GM21423 (cell line): ENCODE measurements at regions not wholly inside any gene's neighbourhood (a gene's known extent, or its start where the extent isn't known, plus 50 kb on each side); places are given as distances from the start of the nearest gene placed in this dataset.
"Not testable (repeated sequence)": the region's sequence is repeated elsewhere in the genome, so short reads cannot be mapped to it uniquely, and the experiment has no call there.

Experiments
- ATAC-seq: cut with Tn5 transposase; IDR thresholded peaks from one replicate; pipeline ENCODE4 v1.9.1; 2021; ENCODE audit warnings: mild to moderate bottlenecking, moderate library complexity; ENCODE audit not compliant: unreplicated experiment

DNA sequence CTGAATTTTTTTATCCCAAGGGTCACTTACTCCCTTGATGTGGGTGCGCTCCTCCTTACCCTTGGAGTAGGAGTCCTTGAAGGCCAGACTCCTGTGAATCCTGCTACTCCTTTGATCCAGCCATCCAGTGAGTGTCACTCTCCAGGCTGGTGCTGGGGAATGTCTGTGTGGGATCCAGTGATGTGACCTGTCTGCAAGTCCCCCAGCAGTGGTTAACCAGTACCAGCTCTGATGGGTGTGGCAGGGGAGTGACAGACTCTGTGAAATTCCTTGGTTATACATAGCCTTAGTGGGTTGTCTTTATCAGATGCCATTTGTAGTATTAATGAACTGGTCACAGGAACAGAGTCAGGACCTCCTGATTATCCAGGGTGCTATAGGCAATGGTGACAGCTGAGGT lies 409.5 kb upstream of the LMO3 start:
- no peak for ATAC-seq

DNA sequence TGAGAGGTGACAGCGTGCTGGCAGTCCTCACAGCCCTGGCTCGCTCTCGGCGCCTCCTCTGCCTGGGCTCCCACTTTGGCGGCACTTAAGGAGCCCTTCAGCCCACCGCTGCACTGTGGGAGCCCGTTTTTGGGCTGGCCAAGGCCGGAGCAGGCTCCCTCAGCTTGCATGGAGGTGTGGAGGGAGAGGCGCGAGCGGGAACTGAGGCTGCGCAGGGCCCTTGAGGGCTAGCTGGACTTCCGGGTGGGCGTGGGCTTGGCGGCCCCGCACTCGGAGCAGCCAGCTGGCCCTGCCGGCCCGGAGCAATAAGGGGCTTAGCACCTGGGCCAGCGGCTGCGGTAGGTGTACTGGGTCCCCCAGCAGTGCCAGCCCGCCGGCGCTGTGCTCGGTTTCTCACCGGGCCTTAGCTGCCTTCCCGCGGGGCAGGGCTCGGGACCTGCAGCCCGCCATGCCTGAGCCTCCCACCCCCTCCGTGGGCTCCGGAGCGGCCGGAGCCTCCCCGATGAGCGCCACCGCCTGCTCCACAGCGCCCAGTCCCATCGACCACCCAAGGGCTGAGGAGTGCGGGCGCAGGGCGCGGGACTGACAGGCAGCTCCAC lies 401.6 kb upstream of the LMO3 start:
- ATAC-seq: not testable (repeated sequence)

DNA sequence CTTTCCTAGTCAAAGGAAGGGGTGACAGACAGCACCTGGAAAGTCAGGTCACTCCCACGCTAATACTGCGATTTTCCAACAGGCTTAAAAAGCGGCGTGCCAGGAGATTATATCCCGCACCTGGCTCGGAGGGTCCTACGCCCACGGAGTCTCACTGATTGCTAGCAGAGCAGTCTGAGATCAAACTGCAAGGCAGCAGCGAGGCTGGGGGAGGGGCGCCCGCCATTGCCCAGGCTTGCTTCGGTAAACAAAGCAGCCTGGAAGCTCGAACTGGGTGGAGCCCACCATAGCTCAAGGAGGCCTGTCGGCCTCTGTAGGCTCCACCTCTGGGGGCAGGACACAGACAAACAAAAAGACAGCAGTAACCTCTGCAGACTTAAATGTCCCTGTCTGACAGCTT lies 392.6 kb upstream of the LMO3 start:
- ATAC-seq: not testable (repeated sequence)

- ATAC-seq: no peak
Observed at GRCh38 chr12:16984484-16984883, 378.5 kb upstream of the LMO3 start.

DNA sequence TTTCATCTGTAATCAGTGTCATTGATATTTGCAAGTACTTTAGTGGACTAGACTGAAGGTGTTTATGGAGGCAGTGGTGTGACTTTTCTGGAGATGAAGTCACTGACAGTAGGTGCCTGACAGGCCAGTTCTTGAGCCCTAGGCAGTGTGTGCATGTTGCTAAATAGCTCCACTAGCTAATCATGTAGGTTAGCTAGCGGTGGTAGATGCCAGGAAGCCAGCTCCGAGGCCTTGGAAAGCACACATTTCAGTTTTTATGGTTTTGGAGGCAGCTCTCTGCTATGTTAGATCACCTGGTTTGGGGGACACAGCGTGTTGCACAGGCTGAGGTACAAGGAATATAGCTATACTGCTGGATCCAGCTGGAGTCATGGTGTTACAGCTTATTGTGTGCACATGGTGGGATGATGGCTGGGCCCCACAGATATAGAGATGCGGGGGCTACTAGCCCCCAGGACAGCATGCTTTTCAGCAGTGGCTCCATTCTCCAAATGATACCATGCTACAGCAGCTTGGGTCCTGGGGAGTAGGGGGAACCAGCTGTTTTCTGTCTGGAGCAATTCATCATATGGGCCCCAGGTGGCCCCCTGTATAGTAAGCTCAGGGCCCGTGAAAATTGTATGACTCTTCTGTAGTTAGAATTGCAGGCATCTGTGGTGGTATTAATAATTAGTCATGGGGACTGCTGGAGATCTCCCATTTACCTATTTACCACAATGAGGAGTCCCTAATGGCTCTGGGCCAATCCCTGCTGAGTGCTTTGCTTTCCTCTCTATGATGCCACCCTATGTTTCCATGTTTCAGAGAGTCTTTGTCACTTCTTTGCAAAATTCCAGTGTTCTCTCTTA lies 367.2 kb upstream of the LMO3 start:
- no peak for ATAC-seq

DNA sequence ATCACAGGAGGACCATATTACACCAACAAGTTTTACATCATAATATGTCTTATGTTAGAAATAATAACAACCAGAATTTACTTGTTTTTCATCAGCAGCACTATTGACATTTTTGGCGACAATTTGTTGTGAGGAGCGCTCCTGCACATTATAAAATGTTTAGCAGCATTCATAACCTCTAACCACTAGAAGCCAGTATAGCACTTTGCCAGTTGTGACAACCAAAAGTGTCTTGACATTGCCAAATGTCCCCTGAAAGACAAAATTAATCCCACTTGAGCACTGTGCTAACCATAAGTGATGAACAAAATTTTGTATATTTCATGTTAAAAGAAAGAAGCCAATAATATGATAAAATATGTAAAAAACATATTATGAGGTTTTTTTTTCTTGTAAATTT lies 356.9 kb upstream of the LMO3 start:
- no peak for ATAC-seq

DNA sequence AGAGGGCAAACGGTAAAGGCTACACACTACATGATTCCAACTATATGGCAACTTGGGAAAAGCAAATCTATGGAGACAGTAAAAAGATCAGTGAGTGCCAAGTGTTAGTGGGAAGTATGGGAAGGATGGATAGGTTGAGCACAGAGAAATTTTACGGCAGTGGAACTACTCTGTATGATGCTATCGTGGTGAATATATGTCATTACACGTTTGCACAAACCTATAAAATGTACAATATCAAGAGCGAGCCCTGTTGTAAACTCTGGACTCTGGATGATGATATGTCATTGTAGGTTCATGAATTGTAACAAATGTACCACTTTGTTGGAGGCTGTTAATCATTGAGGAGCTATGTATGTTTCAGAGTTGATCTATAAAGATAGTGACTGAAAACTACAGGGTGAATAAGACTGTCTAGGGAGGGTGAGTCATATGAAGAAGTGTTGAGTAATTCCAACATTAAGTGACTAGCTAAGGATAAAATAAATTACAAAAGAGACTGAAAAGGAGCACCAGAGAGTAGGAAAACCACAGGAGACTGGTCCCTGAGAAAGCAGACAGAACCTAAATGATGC lies 349.2 kb upstream of the LMO3 start:
- peak; percentile 77 for ATAC-seq

DNA sequence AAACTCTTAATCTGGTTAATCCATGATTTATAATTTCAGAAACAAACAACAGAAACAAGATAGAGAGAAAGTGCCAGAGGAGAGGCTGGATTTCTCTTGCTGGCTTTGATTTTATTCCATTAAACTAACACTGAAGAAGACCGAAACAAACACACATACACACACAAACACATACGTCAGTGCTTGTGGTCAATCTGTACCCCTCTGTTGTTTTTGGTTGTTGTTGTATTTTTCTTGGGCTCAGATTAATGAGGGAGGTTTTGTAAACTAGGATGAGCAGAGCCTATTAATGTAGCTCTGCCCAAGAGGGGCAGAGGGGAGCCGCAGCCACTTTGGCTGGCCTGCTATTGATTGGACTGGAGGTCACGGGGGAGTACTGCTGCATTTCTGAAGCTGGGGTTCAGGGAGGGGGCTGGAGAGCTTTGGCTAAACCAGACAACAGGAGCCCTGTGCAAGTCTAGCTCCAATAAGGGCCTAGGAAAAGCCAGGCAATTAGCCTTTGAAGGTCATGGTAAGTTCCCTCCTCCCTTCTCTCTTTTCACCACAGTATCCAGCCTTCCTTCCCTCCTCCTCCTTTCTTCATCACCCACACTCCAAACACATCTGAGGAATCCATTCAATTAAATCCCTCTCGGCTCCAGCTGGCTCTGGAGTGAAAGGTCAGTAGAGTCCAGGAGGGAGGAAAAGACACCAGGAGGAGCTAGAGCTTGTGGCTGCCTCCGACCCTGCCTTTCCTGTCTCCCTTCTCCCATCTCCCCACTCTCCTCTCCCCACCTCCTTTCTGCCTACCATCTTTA lies 344.1 kb upstream of the LMO3 start:
- no peak for ATAC-seq

- no peak for ATAC-seq
Observed at GRCh38 chr12:16949371-16949770, 343.4 kb upstream of the LMO3 start.

GRCh38 chr12:16946704-16947103 lies 340.7 kb upstream of the LMO3 start:
- no peak for ATAC-seq

- ATAC-seq: peak; percentile 97
Observed at GRCh38 chr12:16939871-16940306, 333.9 kb upstream of the LMO3 start.

DNA sequence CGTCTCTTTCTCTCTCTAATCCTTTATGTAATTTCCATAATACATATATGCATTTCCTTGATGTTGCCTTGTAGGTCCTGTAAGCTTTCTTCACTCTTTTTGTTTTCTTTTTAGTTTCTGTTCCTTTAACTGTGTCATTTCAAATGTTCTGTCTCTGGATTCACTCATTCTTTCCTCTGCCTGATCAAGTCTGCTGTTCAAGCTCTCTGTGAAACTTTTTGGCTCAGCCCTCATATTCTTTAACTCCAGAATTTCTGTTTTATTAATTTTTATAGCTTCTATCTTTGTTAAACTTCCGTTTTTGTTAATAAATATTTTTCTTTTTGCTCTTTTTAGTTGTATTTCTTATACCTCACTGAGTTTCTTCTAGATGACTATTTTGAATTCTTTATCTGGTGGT lies 321.3 kb upstream of the LMO3 start:
- no peak for ATAC-seq

DNA sequence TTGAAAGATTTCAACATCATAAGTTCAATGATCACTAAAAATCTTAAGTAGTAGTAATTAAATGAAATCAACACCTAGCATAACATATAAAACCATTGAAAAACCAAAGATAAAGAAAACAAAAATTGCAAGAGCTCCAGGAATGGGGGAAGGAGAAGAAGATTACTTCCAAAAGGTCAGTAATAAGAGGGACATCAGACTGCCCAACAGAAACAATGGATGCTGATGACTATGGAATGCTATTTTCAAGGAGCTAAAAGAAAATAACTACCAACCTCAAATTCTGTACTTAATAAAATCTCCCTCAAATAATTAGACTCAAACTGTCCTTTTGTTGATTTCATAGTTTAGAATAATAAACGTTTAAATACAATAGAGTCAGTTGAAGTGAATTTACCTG lies 314.5 kb upstream of the LMO3 start:
- no peak for ATAC-seq

GRCh38 chr12:16919551-16919950 lies 313.6 kb upstream of the LMO3 start:
- ATAC-seq: no peak

DNA sequence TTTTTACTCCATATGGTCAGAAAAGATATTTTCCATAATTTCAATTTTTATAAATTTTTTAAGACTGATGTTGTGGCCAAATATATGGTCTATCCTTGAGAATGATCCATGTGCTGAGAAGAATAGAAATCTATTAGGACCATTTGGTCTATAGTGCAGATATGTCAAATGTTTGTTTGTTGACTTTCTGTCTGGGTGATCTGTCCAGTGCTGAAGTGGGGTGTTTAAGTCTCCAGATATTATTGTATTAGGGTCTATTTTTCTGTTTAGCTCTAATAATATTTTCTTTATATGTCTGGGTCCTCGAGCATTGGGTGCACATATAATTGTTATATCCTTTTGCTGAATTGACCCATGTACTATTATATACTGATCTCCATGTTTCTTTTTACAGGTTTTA lies 308.9 kb upstream of the LMO3 start:
- no peak for ATAC-seq

GRCh38 chr12:16913832-16914490 lies 308.0 kb upstream of the LMO3 start:
- no peak for ATAC-seq

- ATAC-seq: no peak
Observed at GRCh38 chr12:16901946-16902345, 296.0 kb upstream of the LMO3 start.

DNA sequence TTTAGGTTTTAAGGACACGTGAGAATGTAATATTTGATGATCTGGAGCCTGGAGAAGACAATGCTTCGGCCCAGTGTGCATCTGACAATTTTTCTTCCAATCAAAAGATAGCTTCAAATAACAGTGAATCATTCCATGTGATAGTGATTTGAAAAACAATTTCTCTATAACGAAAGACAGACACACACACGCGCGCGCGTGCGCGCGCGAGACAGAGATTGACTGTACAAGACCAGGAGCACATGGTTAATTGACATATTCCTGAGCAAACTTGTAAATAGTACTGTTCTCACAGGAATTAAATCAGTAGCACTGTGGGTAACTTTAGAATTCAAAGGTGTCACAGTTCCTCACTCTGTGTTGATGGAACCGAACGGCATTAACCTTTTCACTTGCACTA lies 287.5 kb upstream of the LMO3 start:
- no peak for ATAC-seq

- no peak for ATAC-seq
Observed at GRCh38 chr12:16891673-16892072, 285.7 kb upstream of the LMO3 start.

DNA sequence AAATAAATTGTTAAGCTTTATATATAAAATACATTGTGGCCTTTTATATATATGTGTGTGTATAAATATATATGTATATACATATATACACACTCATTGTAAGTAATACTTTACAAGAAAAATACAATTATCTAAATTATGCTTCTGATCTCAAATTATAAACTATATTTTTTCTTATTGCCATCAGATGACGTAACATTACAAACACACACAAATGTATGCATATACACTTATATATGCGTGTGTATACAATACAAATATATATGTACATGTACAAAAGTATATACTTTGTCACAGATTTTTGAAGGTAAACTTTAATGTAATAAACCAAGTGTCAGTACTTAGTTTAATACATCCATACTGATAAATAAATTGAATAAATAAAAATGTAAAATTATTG lies 278.9 kb upstream of the LMO3 start:
- no peak for ATAC-seq

- peak; percentile 58 for ATAC-seq
Observed at GRCh38 chr12:16884056-16884455, 278.1 kb upstream of the LMO3 start.
